ENCODE measurements at regions not wholly inside any gene's neighbourhood (a gene's known extent, or its start where the extent isn't known, plus 50 kb on each side); places are given as distances from the start of the nearest gene placed in this dataset.

- TF ChIP-seq CTCF (IDR thresholded peaks at IDR 0.05) (no peak), POLR2A (IDR thresholded peaks at IDR 0.05) (no peak), EP300 (IDR thresholded peaks at IDR 0.05) (no peak)
Measured at GRCh38 chr18:40450751-40451150, 1504.3 kb upstream of the PIK3C3 start.
